ENCODE measurements at regions not wholly inside any gene's neighbourhood (a gene's known extent, or its start where the extent isn't known, plus 50 kb on each side); places are given as distances from the start of the nearest gene placed in this dataset.

DNA sequence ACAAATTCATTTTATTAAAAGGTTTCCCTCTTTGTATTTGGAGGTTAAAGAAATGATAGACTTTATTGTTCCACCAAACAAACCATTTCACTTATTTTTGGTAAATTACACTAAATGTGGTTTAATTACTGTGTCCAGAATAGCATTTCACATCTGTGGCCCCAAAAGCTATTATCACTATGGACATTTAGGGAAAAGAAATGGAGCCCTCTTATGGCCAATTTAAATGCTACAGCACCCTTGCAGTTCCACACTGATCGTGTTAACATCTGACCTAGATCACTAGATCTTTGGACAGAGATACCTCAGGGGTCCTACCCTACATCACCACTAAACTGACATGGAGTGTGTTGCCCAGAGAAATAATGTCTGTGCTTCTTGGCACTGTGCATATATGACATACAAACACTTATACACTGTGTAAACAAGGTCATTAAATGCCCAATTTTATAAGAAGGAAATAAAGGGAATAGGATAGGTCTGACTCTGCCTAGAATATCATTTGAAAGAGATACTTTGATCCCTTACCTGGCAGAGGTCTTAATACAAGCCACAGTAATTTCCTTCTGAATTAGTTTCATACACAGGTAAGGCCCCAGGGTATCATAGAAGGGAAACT lies 163.9 kb downstream of the KDR start:
- Mint-ChIP-seq H3K9me3 (no peaks in the 10 kb centered on the region), H3K4me3 (no peak overlapping the region), H3K27ac (no peak overlapping the region), H3K27me3 (no peaks in the 10 kb centered on the region), H3K36me3 (ENCODE audit: low read depth) (no peaks in the 10 kb centered on the region), H3K4me1 (peaks cover 6% of the 10 kb centered on the region)
- ATAC-seq (replicated peaks), result peak; percentile 43

DNA sequence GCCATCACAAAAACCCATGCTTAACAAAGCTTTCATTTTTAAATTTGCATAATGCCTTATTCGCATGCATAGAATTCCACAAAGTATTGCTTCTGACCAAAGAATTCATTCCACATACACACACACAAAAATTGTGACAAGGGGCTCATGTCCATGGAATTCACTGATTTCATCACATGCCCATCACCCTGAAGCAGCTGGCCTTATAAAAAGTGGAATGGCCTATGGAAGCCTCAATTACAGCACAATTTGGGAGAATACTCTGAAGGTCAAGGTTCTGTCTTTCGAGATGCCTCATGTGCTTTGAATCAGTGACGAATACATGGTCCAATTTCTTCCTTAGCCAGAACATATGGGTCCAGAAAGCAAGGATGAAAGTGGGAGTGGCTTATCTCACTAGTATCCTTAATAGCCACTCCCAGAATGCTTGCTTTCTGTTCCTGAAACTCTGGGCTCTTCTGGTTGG lies 165.7 kb downstream of the KDR start:
- H3K36me3 Mint-ChIP-seq (ENCODE audit: low read depth), result no peaks in the 10 kb centered on the region
- H3K27me3 Mint-ChIP-seq, result no peaks in the 10 kb centered on the region
- no peak for ATAC-seq (replicated peaks)
- H3K4me3 Mint-ChIP-seq, result no peak overlapping the region
- no peak overlapping the region for H3K27ac Mint-ChIP-seq
- no peaks in the 10 kb centered on the region for H3K9me3 Mint-ChIP-seq
- peaks cover 6% of the 10 kb centered on the region for H3K4me1 Mint-ChIP-seq

DNA sequence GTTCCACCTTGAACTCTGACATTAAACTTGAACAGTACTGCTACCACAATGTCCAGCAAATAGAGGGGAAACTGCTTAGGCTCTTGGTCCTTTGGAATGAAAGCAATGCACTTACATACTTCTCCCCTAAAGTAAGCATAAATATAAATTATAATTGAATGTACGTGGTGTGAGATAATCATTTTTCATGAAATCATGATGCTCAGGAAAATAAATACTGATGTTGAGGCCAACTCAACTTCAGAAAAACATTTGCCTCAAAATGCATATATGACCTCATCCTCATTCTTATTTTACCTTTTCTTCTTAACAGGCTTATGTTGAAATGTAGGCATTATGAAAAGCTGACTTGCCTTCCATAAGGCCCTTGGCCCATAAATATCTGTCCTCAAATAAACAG lies 166.3 kb downstream of the KDR start:
- Mint-ChIP-seq H3K4me1 (peaks cover 6% of the 10 kb centered on the region), H3K27me3 (no peaks in the 10 kb centered on the region), H3K4me3 (no peak overlapping the region), H3K9me3 (no peaks in the 10 kb centered on the region), H3K36me3 (ENCODE audit: low read depth) (no peaks in the 10 kb centered on the region), H3K27ac (no peak overlapping the region)
- ATAC-seq (replicated peaks), result no peak

GRCh38 chr4:54958236-54958635 lies 167.2 kb downstream of the KDR start:
- no peaks in the 10 kb centered on the region for H3K27me3 Mint-ChIP-seq

DNA sequence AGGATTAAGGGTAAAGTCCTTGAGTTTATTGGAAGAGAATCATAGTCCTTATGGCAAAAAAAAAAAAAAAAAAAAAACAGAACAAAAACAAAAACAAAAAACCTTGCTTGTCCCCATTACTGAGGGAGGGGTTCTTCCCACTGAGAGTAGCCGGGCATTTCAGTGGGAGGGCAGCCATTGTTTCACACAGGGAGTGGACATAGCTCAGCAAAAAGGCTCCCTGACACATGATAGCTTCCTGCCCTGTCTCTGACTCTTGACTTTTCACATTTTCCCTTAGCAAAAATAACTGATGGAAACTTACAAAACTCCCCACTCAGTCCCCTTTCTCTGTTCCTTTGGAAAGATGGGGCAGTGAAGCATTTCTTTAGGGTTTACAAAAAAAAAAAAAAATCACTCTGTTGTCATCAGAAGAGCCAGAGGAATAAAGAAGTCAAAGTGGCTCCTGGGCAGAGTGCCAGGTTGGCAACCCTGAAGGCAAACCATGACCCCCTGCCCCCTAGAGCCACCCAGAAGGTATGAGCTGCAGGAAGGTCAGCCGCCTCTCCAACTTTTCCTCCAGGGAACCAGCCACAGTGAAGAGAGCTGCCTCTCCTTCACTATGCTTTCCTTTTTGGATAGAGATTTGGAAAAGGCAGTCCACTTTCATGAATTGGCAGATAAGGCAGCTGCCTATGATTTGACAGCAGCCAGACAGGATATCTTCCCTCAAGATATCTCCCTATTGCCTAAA lies 170.6 kb downstream of the KDR start:
- no peak for ATAC-seq (replicated peaks)
- Mint-ChIP-seq H3K36me3 (ENCODE audit: low read depth) (no peaks in the 10 kb centered on the region), H3K27me3 (no peaks in the 10 kb centered on the region), H3K4me1 (peaks cover 6% of the 10 kb centered on the region), H3K4me3 (no peak overlapping the region), H3K9me3 (no peaks in the 10 kb centered on the region), H3K27ac (no peak overlapping the region)

More at GRCh38 chr4:54958236-54958635, 167.2 kb downstream of the KDR start:
- Mint-ChIP-seq H3K36me3 (ENCODE audit: low read depth) (no peaks in the 10 kb centered on the region), H3K4me3 (peak overlapping the region; percentile 2), H3K27ac (peak overlapping the region; percentile 19), H3K9me3 (no peaks in the 10 kb centered on the region), H3K4me1 (peaks cover 6% of the 10 kb centered on the region)
- ATAC-seq (replicated peaks), result peak; percentile 56

DNA sequence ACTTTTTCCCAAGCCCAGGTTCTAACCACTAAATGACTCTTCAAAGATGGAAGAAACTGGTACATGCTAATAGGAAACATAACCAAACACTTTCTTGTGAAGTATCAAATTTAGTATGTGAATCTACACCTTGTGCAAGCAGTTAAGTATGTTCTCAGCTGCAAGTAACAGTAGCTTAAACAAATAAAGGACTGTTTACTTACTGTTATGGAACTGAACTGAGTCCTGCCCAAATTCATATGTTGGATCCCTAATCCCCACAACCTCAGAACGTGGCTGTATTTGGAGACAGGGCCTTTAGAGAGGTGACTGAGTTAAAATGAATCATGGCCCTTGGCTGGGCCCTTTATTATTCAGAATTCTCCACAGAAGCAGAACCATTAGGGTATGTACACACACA lies 178.7 kb downstream of the KDR start:
- Mint-ChIP-seq H3K27me3 (no peaks in the 10 kb centered on the region), H3K4me1 (peaks cover 7% of the 10 kb centered on the region), H3K9me3 (no peaks in the 10 kb centered on the region), H3K36me3 (ENCODE audit: low read depth) (no peaks in the 10 kb centered on the region), H3K27ac (no peak overlapping the region), H3K4me3 (no peak overlapping the region)
- ATAC-seq (replicated peaks), result no peak

DNA sequence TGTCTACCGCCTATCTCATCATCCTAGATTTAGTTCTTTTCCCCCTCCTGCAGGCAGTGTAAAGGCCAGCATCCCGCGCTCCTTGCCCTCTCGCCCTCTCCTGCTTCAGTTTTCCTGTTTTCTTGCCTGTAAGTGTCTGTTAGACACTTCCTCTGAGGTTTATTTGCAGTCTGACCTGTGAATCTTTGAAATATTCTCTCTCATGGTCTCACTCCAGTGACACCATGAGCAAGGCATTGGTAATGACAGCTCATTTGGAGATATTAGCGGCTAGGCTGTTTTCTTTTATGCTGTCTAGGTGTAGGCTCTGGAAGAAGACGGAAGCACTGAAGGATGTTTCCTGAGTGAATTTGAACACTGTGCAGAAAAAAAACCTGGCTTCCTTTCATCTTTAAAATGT lies 179.6 kb downstream of the KDR start:
- H3K4me1 Mint-ChIP-seq, result peaks cover 11% of the 10 kb centered on the region
- no peaks in the 10 kb centered on the region for H3K27me3 Mint-ChIP-seq
- no peak overlapping the region for H3K4me3 Mint-ChIP-seq
- no peak for ATAC-seq (replicated peaks)
- peak overlapping the region; percentile 3 for H3K27ac Mint-ChIP-seq
- no peaks in the 10 kb centered on the region for H3K36me3 Mint-ChIP-seq (ENCODE audit: low read depth)
- H3K9me3 Mint-ChIP-seq, result no peaks in the 10 kb centered on the region

- ATAC-seq (replicated peaks), result peak; percentile 78
- Mint-ChIP-seq H3K9me3 (no peaks in the 10 kb centered on the region), H3K4me3 (peak overlapping the region; percentile 49), H3K27me3 (no peaks in the 10 kb centered on the region), H3K36me3 (ENCODE audit: low read depth) (no peaks in the 10 kb centered on the region), H3K4me1 (peaks cover 11% of the 10 kb centered on the region), H3K27ac (peak overlapping the region; percentile 65)
Measured at GRCh38 chr4:54942721-54943120, 182.7 kb downstream of the KDR start.

DNA sequence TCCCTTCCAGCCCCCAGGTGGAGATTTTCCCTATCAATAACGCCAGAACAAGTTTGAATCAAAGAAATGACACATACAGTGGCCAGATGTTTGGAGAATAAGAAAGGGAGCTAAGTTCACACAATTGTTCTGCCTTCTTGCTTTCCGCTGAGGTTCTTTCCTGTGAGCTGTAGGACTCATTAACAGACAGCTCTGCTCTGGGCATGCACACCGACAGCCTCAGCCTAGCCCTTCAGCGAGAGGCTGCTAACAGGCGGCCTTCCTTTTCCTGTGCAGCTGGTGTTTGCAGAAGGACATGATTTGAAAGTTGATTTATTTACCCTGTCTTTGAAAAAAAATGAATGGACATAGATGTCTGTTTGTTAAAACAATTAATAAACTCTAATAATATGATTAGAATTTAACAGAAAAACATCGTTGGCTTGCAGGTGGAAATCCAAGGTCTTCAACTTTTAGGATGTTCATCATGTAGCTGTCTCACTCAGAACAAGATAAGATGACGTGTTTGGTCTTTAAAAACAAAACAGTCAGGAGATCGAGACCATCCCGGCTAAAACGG lies 183.3 kb downstream of the KDR start:
- Mint-ChIP-seq H3K27ac (peak overlapping the region; percentile 58), H3K27me3 (no peaks in the 10 kb centered on the region), H3K4me3 (peak overlapping the region; percentile 49), H3K9me3 (no peaks in the 10 kb centered on the region), H3K36me3 (ENCODE audit: low read depth) (no peaks in the 10 kb centered on the region), H3K4me1 (peaks cover 11% of the 10 kb centered on the region)
- ATAC-seq (replicated peaks), result peak; percentile 81

GRCh38 chr4:54940996-54941865 lies 184.2 kb downstream of the KDR start:
- Mint-ChIP-seq H3K27ac (no peak overlapping the region), H3K27me3 (no peaks in the 10 kb centered on the region), H3K4me1 (peaks cover 11% of the 10 kb centered on the region), H3K4me3 (peak overlapping the region; percentile 49), H3K36me3 (ENCODE audit: low read depth) (no peaks in the 10 kb centered on the region), H3K9me3 (no peaks in the 10 kb centered on the region)
- no peak for ATAC-seq (replicated peaks)

DNA sequence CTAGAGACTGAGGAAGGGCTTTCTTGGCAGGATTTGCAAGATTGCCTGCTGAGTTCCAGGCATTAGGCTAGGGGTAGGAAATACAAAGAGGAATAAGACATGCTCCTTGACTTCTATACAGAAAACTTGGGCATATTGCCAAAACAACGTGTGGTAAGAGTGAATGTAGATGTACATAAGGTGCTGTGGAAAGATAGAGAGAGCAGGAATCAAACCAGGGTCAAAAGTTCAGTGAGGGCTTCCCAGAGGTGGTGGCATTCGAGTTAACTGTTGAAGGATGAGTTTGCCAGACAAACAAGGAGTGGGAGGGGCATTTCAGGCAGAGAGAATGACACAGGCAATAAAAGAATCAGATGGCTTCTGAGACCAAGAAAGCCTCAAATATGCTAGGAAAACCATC lies 187.9 kb downstream of the KDR start:
- Mint-ChIP-seq H3K27ac (no peak overlapping the region), H3K27me3 (peaks cover 3% of the 10 kb centered on the region), H3K9me3 (no peaks in the 10 kb centered on the region), H3K36me3 (ENCODE audit: low read depth) (no peaks in the 10 kb centered on the region), H3K4me1 (peaks cover 7% of the 10 kb centered on the region), H3K4me3 (no peak overlapping the region)
- ATAC-seq (replicated peaks), result no peak

DNA sequence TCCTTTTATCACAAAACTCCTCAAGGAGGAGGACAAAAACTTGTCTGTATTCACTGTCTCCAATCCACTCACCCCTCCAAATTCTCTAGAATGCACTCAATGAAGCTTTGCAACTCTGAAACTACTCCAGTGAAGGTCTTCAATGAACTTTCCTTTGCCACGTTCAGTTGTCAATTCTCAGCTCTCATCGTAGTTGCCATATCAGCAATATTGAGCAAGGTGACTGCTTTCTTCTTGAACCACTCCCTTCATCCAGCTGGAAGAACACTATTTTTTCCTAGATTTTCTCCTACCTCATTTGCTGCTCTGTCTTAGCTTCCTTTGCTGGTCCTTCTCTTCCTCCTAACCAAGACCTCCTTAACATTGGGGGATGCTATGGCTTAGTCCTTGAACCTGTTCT lies 191.8 kb downstream of the KDR start:
- Mint-ChIP-seq H3K9me3 (no peaks in the 10 kb centered on the region), H3K4me3 (no peak overlapping the region), H3K27ac (no peak overlapping the region), H3K27me3 (peaks cover 3% of the 10 kb centered on the region), H3K4me1 (no peaks in the 10 kb centered on the region), H3K36me3 (ENCODE audit: low read depth) (no peaks in the 10 kb centered on the region)
- ATAC-seq (replicated peaks), result no peak

DNA sequence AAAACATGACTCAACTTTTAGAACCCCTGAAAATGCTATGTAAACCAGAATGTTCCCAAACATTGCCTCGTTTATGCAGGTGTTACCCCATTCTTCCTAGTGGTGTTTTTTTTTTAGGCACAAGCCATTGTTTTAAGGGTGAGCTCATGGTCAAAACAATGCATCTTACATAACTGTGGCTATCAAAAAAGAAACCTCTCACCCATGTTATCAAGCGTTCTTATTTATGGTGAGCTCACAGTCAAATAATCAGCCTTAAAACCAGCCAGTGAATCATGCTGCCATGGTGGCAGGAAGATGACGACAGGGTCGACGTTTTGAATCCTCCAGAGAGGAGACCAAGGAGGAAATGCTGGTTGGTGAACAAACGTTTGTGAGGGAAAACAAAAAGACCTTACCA lies 195.2 kb downstream of the KDR start:
- peak; percentile 49 for ATAC-seq (replicated peaks)
- Mint-ChIP-seq H3K4me3 (no peak overlapping the region), H3K36me3 (ENCODE audit: low read depth) (no peaks in the 10 kb centered on the region), H3K9me3 (no peaks in the 10 kb centered on the region), H3K4me1 (no peaks in the 10 kb centered on the region), H3K27ac (no peak overlapping the region), H3K27me3 (no peaks in the 10 kb centered on the region)

- Mint-ChIP-seq H3K4me3 (no peak overlapping the region), H3K27ac (no peak overlapping the region), H3K9me3 (no peaks in the 10 kb centered on the region), H3K36me3 (ENCODE audit: low read depth) (no peaks in the 10 kb centered on the region), H3K4me1 (no peaks in the 10 kb centered on the region), H3K27me3 (no peaks in the 10 kb centered on the region)
- no peak for ATAC-seq (replicated peaks)
Measured at GRCh38 chr4:54929459-54929858, 195.9 kb downstream of the KDR start.
